Mammary epithelial cell (primary cell): ENCODE measurements at regions not wholly inside any gene's neighbourhood (a gene's known extent, or its start where the extent isn't known, plus 50 kb on each side); places are given as distances from the start of the nearest gene placed in this dataset.

Source experiments
- CTCF ChIP-seq, 2 donors: IDR thresholded peaks in 1 of 2; conservative IDR thresholded peaks in 1 of 2; 2 replicates each; pipeline ENCODE4 v1.5.1; 2011 to 2012; ENCODE audit warnings: inconsistent platforms in 2 of 2, low read length in 2 of 2, mild to moderate bottlenecking in 2 of 2, control low read depth in 1 of 2, low read depth in 1 of 2; ENCODE audit not compliant: insufficient read depth in 1 of 2; ENCODE audit errors: extremely low read depth in 1 of 2
- EZH2 ChIP-seq: IDR thresholded peaks from 2 replicates; pipeline ENCODE4 v1.6.1; 2012; ENCODE audit warnings: low read length, inconsistent platforms, borderline replicate concordance

- no peak for TF ChIP-seq CTCF (conservative IDR thresholded peaks at IDR 0.05 in 1 of 2, IDR thresholded peaks at IDR 0.05 in 1 of 2; ENCODE audit: extremely low read depth in 1 of 2, insufficient read depth in 1 of 2, low read depth in 1 of 2, low read length in 2 of 2)
- no peak for TF ChIP-seq EZH2
Measured at GRCh38 chr1:185676969-185677368, 57.2 kb upstream of the HMCN1 start.
